WTC11 (cell line): ENCODE measurements at regions not wholly inside any gene's neighbourhood (a gene's known extent, or its start where the extent isn't known, plus 50 kb on each side); places are given as distances from the start of the nearest gene placed in this dataset.

Experiments
- ATAC-seq: fragments of 200-7000 bp; cut with Tn5 transposase; 2 replicates; pipeline ENCODE4 v1.10.0; 2021; ENCODE audit warnings: mild to moderate bottlenecking, moderate library complexity
- CTCF ChIA-PET: fragments of 300-600 bp; sonication (Branson Sonifier 250); formaldehyde crosslinking; loops from one replicate; lab custom pipeline; 2021; ENCODE audit warnings: antibody characterized with exemption; lab: Charles Lee
- POLR2A ChIA-PET: fragments of 350-600 bp; sonication (Branson Sonifier 250); formaldehyde crosslinking; loops from one replicate; lab custom pipeline; 2021; ENCODE audit warnings: antibody characterized with exemption; lab: Charles Lee
- DNase-seq: peaks from one replicate; pipeline ENCODE4 v3.0.0; 2021; ENCODE audit warnings: low spot score
- H3K27ac Mint-ChIP-seq: 2 replicates; pipeline ENCODE4 v1.8.0; 2021; ENCODE audit warnings: mixed read lengths
- H3K27me3 Mint-ChIP-seq: 2 replicates; pipeline ENCODE4 v1.8.0; 2021; ENCODE audit warnings: low read depth, mild to moderate bottlenecking, moderate library complexity, mixed read lengths
- H3K36me3 Mint-ChIP-seq: 2 replicates; pipeline ENCODE4 v1.8.0; 2021; ENCODE audit warnings: mixed read lengths
- H3K4me1 Mint-ChIP-seq: 2 replicates; pipeline ENCODE4 v1.8.0; 2022; ENCODE audit warnings: mixed read lengths
- H3K4me3 Mint-ChIP-seq: 2 replicates; pipeline ENCODE4 v1.8.0; 2021; ENCODE audit warnings: mild to moderate bottlenecking, moderate library complexity, mixed read lengths
- H3K9me3 Mint-ChIP-seq: 2 replicates; pipeline ENCODE4 v1.8.0; 2021; ENCODE audit warnings: mixed read lengths
- ATF1 ChIP-seq: sonication (generic); formaldehyde crosslinking; IDR thresholded peaks from 2 replicates; pipeline ENCODE4 v1.8.1; 2023; ENCODE audit warnings: mild to moderate bottlenecking, moderate library complexity, missing genetic modification reagents
- CREM ChIP-seq: sonication (generic); formaldehyde crosslinking; IDR thresholded peaks from 2 replicates; pipeline ENCODE4 v1.8.1; 2022; ENCODE audit warnings: mild to moderate bottlenecking, missing genetic modification reagents, moderate library complexity
- ELF4 ChIP-seq: sonication (generic); formaldehyde crosslinking; IDR thresholded peaks from 2 replicates; pipeline ENCODE4 v1.8.1; 2022; ENCODE audit warnings: low read depth, mild to moderate bottlenecking, moderate library complexity, missing genetic modification reagents
- ESRRA ChIP-seq: sonication (generic); formaldehyde crosslinking; IDR thresholded peaks from 2 replicates; pipeline ENCODE4 v1.8.1; 2022; ENCODE audit warnings: mild to moderate bottlenecking, missing genetic modification reagents, borderline replicate concordance
- GRHL2 ChIP-seq: fragments of 250-450 bp; sonication (Bioruptor Pico); IDR thresholded peaks from 2 replicates; pipeline ENCODE4 v1.8.0; 2022; ENCODE audit warnings: mild to moderate bottlenecking, moderate library complexity; ENCODE audit not compliant: insufficient replicate concordance, severe bottlenecking
- KAT7 ChIP-seq: sonication (generic); formaldehyde crosslinking; IDR thresholded peaks from 2 replicates; pipeline ENCODE4 v1.8.1; 2023; ENCODE audit warnings: missing genetic modification reagents, mild to moderate bottlenecking, borderline replicate concordance
- OVOL2 ChIP-seq: fragments of 250-450 bp; sonication (Bioruptor Pico); IDR thresholded peaks from 2 replicates; pipeline ENCODE4 v1.9.0; 2021; ENCODE audit warnings: mild to moderate bottlenecking, borderline replicate concordance
- RORB ChIP-seq: fragments of 250-450 bp; sonication (Bioruptor Pico); IDR thresholded peaks from 2 replicates; pipeline ENCODE4 v1.9.0; 2021; ENCODE audit warnings: mild to moderate bottlenecking
- TP53 ChIP-seq: sonication (generic); formaldehyde crosslinking; IDR thresholded peaks from 2 replicates; pipeline ENCODE4 v1.8.1; 2023; ENCODE audit warnings: mild to moderate bottlenecking, missing genetic modification reagents
- ZNF219 ChIP-seq: sonication (generic); formaldehyde crosslinking; IDR thresholded peaks from 2 replicates; pipeline ENCODE4 v1.8.0; 2023; ENCODE audit warnings: missing genetic modification reagents, mild to moderate bottlenecking, borderline replicate concordance
- ZNF317 ChIP-seq: sonication (generic); formaldehyde crosslinking; IDR thresholded peaks from 2 replicates; pipeline ENCODE4 v1.8.1; 2023; ENCODE audit warnings: low read depth, mild to moderate bottlenecking, moderate library complexity, missing genetic modification reagents, borderline replicate concordance
- ZNF396 ChIP-seq: fragments of 250-450 bp; sonication (Bioruptor Pico); IDR thresholded peaks from 2 replicates; pipeline ENCODE4 v1.8.0; 2021; ENCODE audit warnings: mild to moderate bottlenecking, moderate library complexity, borderline replicate concordance
- TF ChIP-seq, protein P1 (sequence below): fragments of 250-450 bp; sonication (Bioruptor Pico); IDR thresholded peaks from 2 replicates; pipeline ENCODE4 v1.9.0; 2021; ENCODE audit warnings: mild to moderate bottlenecking, borderline replicate concordance
- TF ChIP-seq, protein P2 (sequence below): sonication (generic); formaldehyde crosslinking; IDR thresholded peaks from 2 replicates; pipeline ENCODE4 v1.8.1; 2022; ENCODE audit warnings: low read depth, missing genetic modification reagents, borderline replicate concordance
- TF ChIP-seq, protein P3 (sequence below): fragments of 250-450 bp; sonication (Bioruptor Pico); IDR thresholded peaks from 2 replicates; pipeline ENCODE4 v1.9.0; 2021; ENCODE audit warnings: mild to moderate bottlenecking
- TF ChIP-seq, protein P4 (sequence below): sonication (generic); formaldehyde crosslinking; IDR thresholded peaks from 2 replicates; pipeline ENCODE4 v1.8.0; 2022; ENCODE audit warnings: mild to moderate bottlenecking, missing genetic modification reagents
- TF ChIP-seq, protein P5 (sequence below): sonication (generic); formaldehyde crosslinking; IDR thresholded peaks from 2 replicates; pipeline ENCODE4 v1.8.1; 2023; ENCODE audit warnings: mild to moderate bottlenecking, missing genetic modification reagents

DNA sequence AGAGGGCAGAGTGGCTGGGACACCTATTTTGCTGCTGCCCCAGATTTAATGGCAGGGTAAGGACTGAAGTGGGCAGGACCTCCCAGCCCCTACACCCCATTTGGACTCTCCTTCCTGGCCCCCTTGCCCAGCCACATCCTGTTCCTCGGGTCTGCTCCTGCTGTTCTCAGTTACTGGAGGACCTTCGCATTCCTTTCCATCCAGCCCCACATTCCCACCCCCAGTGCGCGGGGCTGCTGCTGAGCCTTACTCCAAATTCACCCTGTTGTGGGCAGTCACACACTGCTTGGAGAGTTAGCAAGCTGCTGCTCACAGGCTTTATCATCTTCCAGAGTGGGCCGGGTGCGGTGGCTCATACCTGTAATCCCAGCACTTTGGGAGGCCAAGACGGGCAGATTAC, 75.2 kb upstream of the SLC14A2 start (continued):
- TF ChIP-seq, protein P1, sequence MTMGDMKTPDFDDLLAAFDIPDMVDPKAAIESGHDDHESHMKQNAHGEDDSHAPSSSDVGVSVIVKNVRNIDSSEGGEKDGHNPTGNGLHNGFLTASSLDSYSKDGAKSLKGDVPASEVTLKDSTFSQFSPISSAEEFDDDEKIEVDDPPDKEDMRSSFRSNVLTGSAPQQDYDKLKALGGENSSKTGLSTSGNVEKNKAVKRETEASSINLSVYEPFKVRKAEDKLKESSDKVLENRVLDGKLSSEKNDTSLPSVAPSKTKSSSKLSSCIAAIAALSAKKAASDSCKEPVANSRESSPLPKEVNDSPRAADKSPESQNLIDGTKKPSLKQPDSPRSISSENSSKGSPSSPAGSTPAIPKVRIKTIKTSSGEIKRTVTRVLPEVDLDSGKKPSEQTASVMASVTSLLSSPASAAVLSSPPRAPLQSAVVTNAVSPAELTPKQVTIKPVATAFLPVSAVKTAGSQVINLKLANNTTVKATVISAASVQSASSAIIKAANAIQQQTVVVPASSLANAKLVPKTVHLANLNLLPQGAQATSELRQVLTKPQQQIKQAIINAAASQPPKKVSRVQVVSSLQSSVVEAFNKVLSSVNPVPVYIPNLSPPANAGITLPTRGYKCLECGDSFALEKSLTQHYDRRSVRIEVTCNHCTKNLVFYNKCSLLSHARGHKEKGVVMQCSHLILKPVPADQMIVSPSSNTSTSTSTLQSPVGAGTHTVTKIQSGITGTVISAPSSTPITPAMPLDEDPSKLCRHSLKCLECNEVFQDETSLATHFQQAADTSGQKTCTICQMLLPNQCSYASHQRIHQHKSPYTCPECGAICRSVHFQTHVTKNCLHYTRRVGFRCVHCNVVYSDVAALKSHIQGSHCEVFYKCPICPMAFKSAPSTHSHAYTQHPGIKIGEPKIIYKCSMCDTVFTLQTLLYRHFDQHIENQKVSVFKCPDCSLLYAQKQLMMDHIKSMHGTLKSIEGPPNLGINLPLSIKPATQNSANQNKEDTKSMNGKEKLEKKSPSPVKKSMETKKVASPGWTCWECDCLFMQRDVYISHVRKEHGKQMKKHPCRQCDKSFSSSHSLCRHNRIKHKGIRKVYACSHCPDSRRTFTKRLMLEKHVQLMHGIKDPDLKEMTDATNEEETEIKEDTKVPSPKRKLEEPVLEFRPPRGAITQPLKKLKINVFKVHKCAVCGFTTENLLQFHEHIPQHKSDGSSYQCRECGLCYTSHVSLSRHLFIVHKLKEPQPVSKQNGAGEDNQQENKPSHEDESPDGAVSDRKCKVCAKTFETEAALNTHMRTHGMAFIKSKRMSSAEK (CRISPR knock-in tag) = no peak
- no peak for TF ChIP-seq ATF1 (CRISPR knock-in tag)

DNA sequence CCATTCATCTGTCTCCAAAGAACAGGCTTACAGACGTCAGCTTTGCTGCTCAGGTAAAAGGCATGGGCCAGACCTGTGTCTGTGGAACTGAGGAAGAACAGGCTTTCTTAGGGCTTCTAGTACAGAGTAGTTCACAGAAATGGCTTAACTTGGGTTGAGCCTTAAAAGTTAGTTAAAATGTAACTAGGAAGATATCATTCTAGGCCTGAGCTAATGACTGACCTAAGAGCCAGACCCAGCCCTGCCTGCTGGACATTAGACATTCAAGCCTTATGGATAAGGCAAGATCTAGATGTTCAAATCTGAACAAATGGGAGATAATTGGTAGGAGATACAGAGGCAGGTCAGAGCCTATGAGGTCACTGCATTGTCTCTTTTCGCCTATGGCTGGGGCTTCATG, 73.9 kb upstream of the SLC14A2 start:
- peaks cover 3% of the 10 kb centered on the region for H3K36me3 Mint-ChIP-seq
- H3K9me3 Mint-ChIP-seq = peaks cover 16% of the 10 kb centered on the region
- ATAC-seq (no peak), DNase-seq (no peak)
- POLR2A ChIA-PET = no interaction called here
- peaks cover 5% of the 10 kb centered on the region for H3K4me1 Mint-ChIP-seq
- H3K27me3 Mint-ChIP-seq = no peaks in the 10 kb centered on the region; the same call in 1 of the 2 replicates
- H3K4me3 Mint-ChIP-seq = no peak overlapping the region
- CTCF ChIA-PET = interaction anchor here (1.7 kb wide), 1 partner anchor 31 kb away, joined by 4 read pairs; no protein-coding TSS in a partner anchor
- H3K27ac Mint-ChIP-seq = no peak overlapping the region
- TF ChIP-seq ELF4 (CRISPR knock-in tag) = no peak
- TF ChIP-seq, all 79 proteins: peak for 0

DNA sequence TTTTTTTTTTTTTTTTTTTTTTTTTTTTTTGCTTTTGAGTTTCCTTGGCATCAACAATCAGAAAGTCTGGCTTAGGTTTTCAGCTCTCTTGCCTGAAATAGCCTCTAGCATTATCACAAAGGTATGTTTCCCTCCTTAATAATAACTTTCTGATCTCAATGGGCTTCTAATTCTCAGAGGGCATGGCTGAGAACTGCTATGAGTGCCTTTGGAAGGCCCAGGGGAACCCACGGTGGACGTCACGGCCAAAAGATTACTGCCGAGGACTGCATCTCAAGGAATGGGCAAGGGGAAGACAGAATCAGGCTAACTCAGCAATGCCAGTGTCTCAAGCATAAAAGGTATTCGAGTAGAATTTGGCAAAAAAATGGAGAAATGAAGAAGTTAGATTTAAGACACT, 73.2 kb upstream of the SLC14A2 start:
- DNase-seq (no peak), ATAC-seq (no peak)
- TF ChIP-seq ZNF219 (CRISPR knock-in tag) = no peak
- TF ChIP-seq, protein P2, sequence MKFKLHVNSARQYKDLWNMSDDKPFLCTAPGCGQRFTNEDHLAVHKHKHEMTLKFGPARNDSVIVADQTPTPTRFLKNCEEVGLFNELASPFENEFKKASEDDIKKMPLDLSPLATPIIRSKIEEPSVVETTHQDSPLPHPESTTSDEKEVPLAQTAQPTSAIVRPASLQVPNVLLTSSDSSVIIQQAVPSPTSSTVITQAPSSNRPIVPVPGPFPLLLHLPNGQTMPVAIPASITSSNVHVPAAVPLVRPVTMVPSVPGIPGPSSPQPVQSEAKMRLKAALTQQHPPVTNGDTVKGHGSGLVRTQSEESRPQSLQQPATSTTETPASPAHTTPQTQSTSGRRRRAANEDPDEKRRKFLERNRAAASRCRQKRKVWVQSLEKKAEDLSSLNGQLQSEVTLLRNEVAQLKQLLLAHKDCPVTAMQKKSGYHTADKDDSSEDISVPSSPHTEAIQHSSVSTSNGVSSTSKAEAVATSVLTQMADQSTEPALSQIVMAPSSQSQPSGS (CRISPR knock-in tag) = no peak
- TF ChIP-seq ZNF396 (CRISPR knock-in tag) = no peak
- no peak for TF ChIP-seq OVOL2 (CRISPR knock-in tag)
- TF ChIP-seq KAT7 (CRISPR knock-in tag) = no peak
- TF ChIP-seq RORB (CRISPR knock-in tag) = no peak
- POLR2A ChIA-PET = no interaction called here
- Mint-ChIP-seq H3K27ac (no peak overlapping the region), H3K36me3 (peaks cover 3% of the 10 kb centered on the region), H3K9me3 (peaks cover 16% of the 10 kb centered on the region), H3K4me1 (peaks cover 5% of the 10 kb centered on the region), H3K4me3 (no peak overlapping the region), H3K27me3 (no peaks in the 10 kb centered on the region; the same call in 1 of the 2 replicates)
- CTCF ChIA-PET = interaction anchor here (0.6 kb wide), 1 partner anchor 590 kb away, joined by 3 read pairs; no protein-coding TSS in a partner anchor

DNA sequence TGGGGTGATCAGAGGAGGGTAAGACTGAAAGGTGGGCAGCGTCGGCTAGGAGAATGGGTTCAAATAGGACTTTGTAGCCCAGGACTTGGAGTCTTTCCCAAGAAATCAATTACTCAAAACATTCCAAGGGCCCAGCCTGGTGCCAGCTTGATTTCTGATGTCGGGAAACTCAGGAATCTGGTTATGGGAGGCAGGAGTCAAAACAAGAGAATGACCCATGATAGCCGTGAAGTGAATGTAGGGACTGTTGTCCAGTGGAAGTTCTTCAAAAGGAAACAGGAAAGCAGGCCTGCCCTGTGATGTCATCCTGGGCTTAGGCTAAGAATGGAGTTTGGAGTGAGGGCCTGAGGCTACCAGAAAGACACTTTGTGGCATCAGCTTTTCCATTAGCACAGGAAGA, 67.4 kb upstream of the SLC14A2 start:
- CTCF ChIA-PET = no interaction called here
- H3K36me3 Mint-ChIP-seq = no peaks in the 10 kb centered on the region
- TF ChIP-seq, protein P3, sequence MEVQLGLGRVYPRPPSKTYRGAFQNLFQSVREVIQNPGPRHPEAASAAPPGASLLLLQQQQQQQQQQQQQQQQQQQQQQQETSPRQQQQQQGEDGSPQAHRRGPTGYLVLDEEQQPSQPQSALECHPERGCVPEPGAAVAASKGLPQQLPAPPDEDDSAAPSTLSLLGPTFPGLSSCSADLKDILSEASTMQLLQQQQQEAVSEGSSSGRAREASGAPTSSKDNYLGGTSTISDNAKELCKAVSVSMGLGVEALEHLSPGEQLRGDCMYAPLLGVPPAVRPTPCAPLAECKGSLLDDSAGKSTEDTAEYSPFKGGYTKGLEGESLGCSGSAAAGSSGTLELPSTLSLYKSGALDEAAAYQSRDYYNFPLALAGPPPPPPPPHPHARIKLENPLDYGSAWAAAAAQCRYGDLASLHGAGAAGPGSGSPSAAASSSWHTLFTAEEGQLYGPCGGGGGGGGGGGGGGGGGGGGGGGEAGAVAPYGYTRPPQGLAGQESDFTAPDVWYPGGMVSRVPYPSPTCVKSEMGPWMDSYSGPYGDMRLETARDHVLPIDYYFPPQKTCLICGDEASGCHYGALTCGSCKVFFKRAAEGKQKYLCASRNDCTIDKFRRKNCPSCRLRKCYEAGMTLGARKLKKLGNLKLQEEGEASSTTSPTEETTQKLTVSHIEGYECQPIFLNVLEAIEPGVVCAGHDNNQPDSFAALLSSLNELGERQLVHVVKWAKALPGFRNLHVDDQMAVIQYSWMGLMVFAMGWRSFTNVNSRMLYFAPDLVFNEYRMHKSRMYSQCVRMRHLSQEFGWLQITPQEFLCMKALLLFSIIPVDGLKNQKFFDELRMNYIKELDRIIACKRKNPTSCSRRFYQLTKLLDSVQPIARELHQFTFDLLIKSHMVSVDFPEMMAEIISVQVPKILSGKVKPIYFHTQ (CRISPR knock-in tag) = no peak
- TF ChIP-seq TP53 (CRISPR knock-in tag) = no peak
- TF ChIP-seq CREM (CRISPR knock-in tag) = no peak
- no peak for TF ChIP-seq ZNF317 (CRISPR knock-in tag)
- TF ChIP-seq, protein P4, sequence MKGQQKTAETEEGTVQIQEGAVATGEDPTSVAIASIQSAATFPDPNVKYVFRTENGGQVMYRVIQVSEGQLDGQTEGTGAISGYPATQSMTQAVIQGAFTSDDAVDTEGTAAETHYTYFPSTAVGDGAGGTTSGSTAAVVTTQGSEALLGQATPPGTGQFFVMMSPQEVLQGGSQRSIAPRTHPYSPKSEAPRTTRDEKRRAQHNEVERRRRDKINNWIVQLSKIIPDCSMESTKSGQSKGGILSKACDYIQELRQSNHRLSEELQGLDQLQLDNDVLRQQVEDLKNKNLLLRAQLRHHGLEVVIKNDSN = no peak
- TF ChIP-seq GRHL2 (CRISPR knock-in tag) = no peak
- no peak for TF ChIP-seq ESRRA (CRISPR knock-in tag)
- TF ChIP-seq, protein P5, sequence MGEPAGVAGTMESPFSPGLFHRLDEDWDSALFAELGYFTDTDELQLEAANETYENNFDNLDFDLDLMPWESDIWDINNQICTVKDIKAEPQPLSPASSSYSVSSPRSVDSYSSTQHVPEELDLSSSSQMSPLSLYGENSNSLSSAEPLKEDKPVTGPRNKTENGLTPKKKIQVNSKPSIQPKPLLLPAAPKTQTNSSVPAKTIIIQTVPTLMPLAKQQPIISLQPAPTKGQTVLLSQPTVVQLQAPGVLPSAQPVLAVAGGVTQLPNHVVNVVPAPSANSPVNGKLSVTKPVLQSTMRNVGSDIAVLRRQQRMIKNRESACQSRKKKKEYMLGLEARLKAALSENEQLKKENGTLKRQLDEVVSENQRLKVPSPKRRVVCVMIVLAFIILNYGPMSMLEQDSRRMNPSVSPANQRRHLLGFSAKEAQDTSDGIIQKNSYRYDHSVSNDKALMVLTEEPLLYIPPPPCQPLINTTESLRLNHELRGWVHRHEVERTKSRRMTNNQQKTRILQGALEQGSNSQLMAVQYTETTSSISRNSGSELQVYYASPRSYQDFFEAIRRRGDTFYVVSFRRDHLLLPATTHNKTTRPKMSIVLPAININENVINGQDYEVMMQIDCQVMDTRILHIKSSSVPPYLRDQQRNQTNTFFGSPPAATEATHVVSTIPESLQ = no peak

More for the DNA sequence above, 67.4 kb upstream of the SLC14A2 start:
- Mint-ChIP-seq H3K9me3 (no peaks in the 10 kb centered on the region), H3K4me3 (no peak overlapping the region), H3K27ac (no peak overlapping the region), H3K27me3 (no peaks in the 10 kb centered on the region), H3K4me1 (no peaks in the 10 kb centered on the region)
- DNase-seq (no peak), ATAC-seq (no peak)
- POLR2A ChIA-PET = no interaction called here
